HG02970 (cell line): ENCODE measurements at regions not wholly inside any gene's neighbourhood (a gene's known extent, or its start where the extent isn't known, plus 50 kb on each side); places are given as distances from the start of the nearest gene placed in this dataset.

Experiments
- ATAC-seq: cut with Tn5 transposase; IDR thresholded peaks from one replicate; pipeline ENCODE4 v1.9.1; 2021; ENCODE audit warnings: mild to moderate bottlenecking, moderate library complexity, moderate number of reproducible peaks; ENCODE audit not compliant: unreplicated experiment, low FRiP score

DNA sequence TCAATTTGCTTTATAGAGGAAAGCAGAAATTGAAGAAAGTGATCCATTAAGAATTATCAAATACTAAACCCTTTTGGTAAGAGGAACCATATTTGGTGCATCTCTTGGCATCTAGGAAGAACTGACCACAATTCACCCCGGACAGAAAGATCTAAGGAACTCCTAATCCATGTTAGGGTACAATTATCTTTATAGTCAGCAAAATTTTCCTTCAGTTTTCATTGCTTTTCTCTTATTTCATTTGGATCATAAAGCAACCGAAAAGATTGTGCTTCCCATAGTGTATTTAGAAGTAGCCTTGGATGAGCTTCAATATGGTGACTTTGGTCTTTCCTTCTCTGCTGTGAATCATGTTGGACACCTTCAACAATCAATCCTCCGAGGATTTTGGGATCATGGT lies 50.1 kb upstream of the IGFBP5 start:
- no peak for ATAC-seq
